ENCODE measurements at regions not wholly inside any gene's neighbourhood (a gene's known extent, or its start where the extent isn't known, plus 50 kb on each side); places are given as distances from the start of the nearest gene placed in this dataset.

- TF ChIP-seq CTCF (IDR thresholded peaks at IDR 0.05; ENCODE audit: insufficient read depth, low read depth, low read length) (no peak), EZH2 (IDR thresholded peaks at IDR 0.05; ENCODE audit: insufficient read depth, low read length) (no peak)
Observed at GRCh38 chr5:15338546-15338945, 161.4 kb upstream of the FBXL7 start.

All from astrocyte (in vitro differentiated cells and primary cell).